Activated naive CD4-positive, alpha-beta T cell treated with anti-CD3 and anti-CD28 coated beads, Interleukin-2, amount 10 ng/mL, durations not matched to agents 7 days and 5 days (primary cell): ENCODE measurements at regions not wholly inside any gene's neighbourhood (a gene's known extent, or its start where the extent isn't known, plus 50 kb on each side); places are given as distances from the start of the nearest gene placed in this dataset.
"Not testable (repeated sequence)": the region's sequence is repeated elsewhere in the genome, so short reads cannot be mapped to it uniquely, and the experiment has no call there.

Experiments used
- CTCF ChIA-PET: fragments of 350-600 bp; sonication (Branson Sonifier 250); formaldehyde crosslinking; loops from one replicate; lab custom pipeline; 2021; ENCODE audit warnings: antibody characterized with exemption; lab: Charles Lee
- DNase-seq: peaks from one replicate; pipeline ENCODE4 v3.0.0-alpha.2; 2020
- H3K27ac Mint-ChIP-seq: one replicate; pipeline ENCODE4 v1.8.0; 2021; ENCODE audit warnings: mild to moderate bottlenecking, moderate library complexity, mixed read lengths
- H3K27me3 Mint-ChIP-seq: one replicate; pipeline ENCODE4 v1.8.0; 2021; ENCODE audit warnings: mild to moderate bottlenecking, mixed read lengths
- H3K36me3 Mint-ChIP-seq: one replicate; pipeline ENCODE4 v1.8.0; 2021; ENCODE audit warnings: mixed read lengths
- H3K4me1 Mint-ChIP-seq: one replicate; pipeline ENCODE4 v1.8.0; 2021; ENCODE audit warnings: mixed read lengths
- H3K4me3 Mint-ChIP-seq: one replicate; pipeline ENCODE4 v1.8.0; 2021; ENCODE audit warnings: mild to moderate bottlenecking, moderate library complexity, mixed read lengths
- H3K9me3 Mint-ChIP-seq: one replicate; pipeline ENCODE4 v1.8.0; 2021; ENCODE audit warnings: mixed read lengths

DNA sequence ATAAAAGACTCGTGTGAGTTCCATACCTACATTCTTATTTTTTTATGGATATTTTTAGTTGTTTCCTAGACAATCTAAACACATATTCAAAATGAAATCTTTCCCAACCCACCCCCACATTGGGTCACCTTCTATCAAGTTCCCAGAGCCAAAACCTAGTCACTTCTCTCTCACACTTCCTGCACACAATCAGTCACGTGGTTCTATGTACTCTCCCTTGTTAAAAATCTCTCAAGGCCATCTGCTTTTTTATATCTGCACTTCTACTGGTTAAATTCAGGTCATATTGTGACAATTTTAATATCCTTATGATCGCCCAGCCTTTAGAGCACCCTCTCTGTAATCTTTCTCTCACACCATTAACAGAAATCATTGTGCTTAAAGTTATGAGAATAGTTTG, 175.0 kb upstream of the SYT10 start:
- no peaks in the 10 kb centered on the region for H3K4me1 Mint-ChIP-seq
- CTCF ChIA-PET: no interaction called here

DNA sequence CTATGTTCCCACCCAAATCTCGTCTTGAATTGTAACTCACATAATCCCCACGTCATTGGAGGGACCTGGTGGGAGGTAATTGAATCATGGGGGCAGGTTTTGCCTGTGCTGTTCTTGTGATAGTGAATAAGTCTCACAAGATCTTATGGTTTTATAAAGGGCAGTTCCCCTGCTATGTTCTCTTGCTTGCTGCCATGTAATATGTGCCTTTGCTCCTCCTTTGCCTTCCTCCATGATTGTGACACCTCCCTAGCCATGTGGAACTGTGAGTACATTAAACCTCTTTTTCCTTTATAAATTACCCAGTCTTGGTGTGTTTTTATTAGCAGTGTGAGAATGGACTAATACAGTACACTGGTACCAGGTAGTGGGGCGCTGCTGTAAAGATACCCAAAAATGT, 177.6 kb upstream of the SYT10 start:
- H3K4me1 Mint-ChIP-seq: no peaks in the 10 kb centered on the region
- no peak overlapping the region for H3K4me3 Mint-ChIP-seq
- H3K9me3 Mint-ChIP-seq: peaks cover 11% of the 10 kb centered on the region
- DNase-seq: no peak
- H3K36me3 Mint-ChIP-seq: no peaks in the 10 kb centered on the region
- H3K27me3 Mint-ChIP-seq: no peaks in the 10 kb centered on the region
- CTCF ChIA-PET: no interaction called here
- no peak overlapping the region for H3K27ac Mint-ChIP-seq

More for the DNA sequence above, 175.0 kb upstream of the SYT10 start:
- DNase-seq: no peak
- Mint-ChIP-seq H3K9me3 (peaks cover 11% of the 10 kb centered on the region), H3K27me3 (no peaks in the 10 kb centered on the region), H3K36me3 (no peaks in the 10 kb centered on the region), H3K4me3 (no peak overlapping the region), H3K27ac (no peak overlapping the region)

- CTCF ChIA-PET: no interaction called here
- Mint-ChIP-seq H3K27me3 (no peaks in the 10 kb centered on the region), H3K36me3 (no peaks in the 10 kb centered on the region), H3K27ac (no peak overlapping the region), H3K4me1 (no peaks in the 10 kb centered on the region), H3K9me3 (peaks cover 4% of the 10 kb centered on the region), H3K4me3 (no peak overlapping the region)
- no peak for DNase-seq
Observed at GRCh38 chr12:33628087-33628486, 188.5 kb upstream of the SYT10 start.

DNA sequence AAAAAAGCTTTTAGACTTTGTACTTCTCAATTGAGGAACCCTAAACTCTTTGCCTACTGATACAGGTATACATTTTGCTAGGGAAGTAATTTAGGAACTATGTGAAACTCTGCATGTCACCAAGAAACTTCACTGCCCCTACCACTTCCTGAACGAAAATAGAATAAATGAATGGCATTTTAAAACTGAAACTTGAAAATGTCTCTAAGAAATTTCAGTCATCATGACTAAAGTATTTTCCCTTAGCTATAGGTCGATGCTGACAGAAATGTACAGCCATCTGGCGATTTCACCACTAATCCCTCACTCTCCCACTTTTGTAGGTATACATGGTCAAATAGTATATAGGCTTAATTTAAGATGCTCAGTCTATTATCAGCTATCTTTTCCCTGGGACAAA, 194.9 kb upstream of the SYT10 start:
- no peak for DNase-seq
- Mint-ChIP-seq H3K9me3 (peaks cover 7% of the 10 kb centered on the region), H3K27ac (no peak overlapping the region), H3K4me3 (no peak overlapping the region), H3K27me3 (no peaks in the 10 kb centered on the region), H3K36me3 (no peaks in the 10 kb centered on the region), H3K4me1 (no peaks in the 10 kb centered on the region)
- CTCF ChIA-PET: no interaction called here

GRCh38 chr12:33636930-33637329, 197.3 kb upstream of the SYT10 start:
- H3K4me1 Mint-ChIP-seq, H3K36me3 Mint-ChIP-seq, DNase-seq, H3K27me3 Mint-ChIP-seq, H3K9me3 Mint-ChIP-seq, H3K4me3 Mint-ChIP-seq, CTCF ChIA-PET, H3K27ac Mint-ChIP-seq: not testable (repeated sequence)

GRCh38 chr12:33639975-33640374, 200.4 kb upstream of the SYT10 start:
- Mint-ChIP-seq H3K4me1 (no peaks in the 10 kb centered on the region), H3K9me3 (no peaks in the 10 kb centered on the region)
- CTCF ChIA-PET: no interaction called here

GRCh38 chr12:33649992-33650391, 210.4 kb upstream of the SYT10 start:
- Mint-ChIP-seq H3K4me1 (no peaks in the 10 kb centered on the region), H3K9me3 (peaks cover 11% of the 10 kb centered on the region), H3K27me3 (no peaks in the 10 kb centered on the region), H3K27ac (no peak overlapping the region), H3K4me3 (no peak overlapping the region), H3K36me3 (no peaks in the 10 kb centered on the region)
- DNase-seq: no peak
- CTCF ChIA-PET: no interaction called here

More at GRCh38 chr12:33639975-33640374, 200.4 kb upstream of the SYT10 start:
- DNase-seq: no peak
- no peak overlapping the region for H3K4me3 Mint-ChIP-seq
- no peaks in the 10 kb centered on the region for H3K27me3 Mint-ChIP-seq
- H3K27ac Mint-ChIP-seq: no peak overlapping the region
- H3K36me3 Mint-ChIP-seq: no peaks in the 10 kb centered on the region

GRCh38 chr12:33650832-33651231, 211.2 kb upstream of the SYT10 start:
- no peaks in the 10 kb centered on the region for H3K4me1 Mint-ChIP-seq
- no peaks in the 10 kb centered on the region for H3K36me3 Mint-ChIP-seq
- no peaks in the 10 kb centered on the region for H3K27me3 Mint-ChIP-seq
- no peak overlapping the region for H3K4me3 Mint-ChIP-seq
- H3K27ac Mint-ChIP-seq: no peak overlapping the region
- no peak for DNase-seq
- CTCF ChIA-PET: no interaction called here
- peaks cover 11% of the 10 kb centered on the region for H3K9me3 Mint-ChIP-seq

GRCh38 chr12:33653362-33653761, 213.7 kb upstream of the SYT10 start:
- Mint-ChIP-seq H3K4me1 (no peaks in the 10 kb centered on the region), H3K27me3 (no peaks in the 10 kb centered on the region), H3K36me3 (no peaks in the 10 kb centered on the region), H3K27ac (no peak overlapping the region), H3K9me3 (peaks cover 11% of the 10 kb centered on the region), H3K4me3 (no peak overlapping the region)
- DNase-seq: no peak
- CTCF ChIA-PET: no interaction called here

DNA sequence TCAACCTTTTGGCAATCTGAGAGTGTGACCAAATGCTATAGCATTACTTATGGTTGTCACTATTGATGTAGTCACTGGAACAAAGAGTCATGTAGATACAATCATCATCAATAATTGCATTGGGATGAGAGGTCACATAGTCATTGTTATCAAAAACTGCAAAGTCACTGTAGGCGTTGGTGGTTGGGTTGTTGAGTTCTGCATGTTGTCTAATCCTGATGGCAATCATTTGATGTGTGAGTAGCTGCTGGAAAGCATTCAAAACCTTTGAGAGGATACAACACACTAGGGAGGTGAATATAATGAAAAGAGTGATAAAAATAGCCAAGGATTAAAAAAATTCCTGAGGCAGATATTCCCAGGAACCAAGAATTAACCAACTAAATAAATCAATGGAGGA, 214.7 kb upstream of the SYT10 start:
- no peak for DNase-seq
- H3K9me3 Mint-ChIP-seq: peaks cover 11% of the 10 kb centered on the region
- H3K4me1 Mint-ChIP-seq: no peaks in the 10 kb centered on the region
- H3K4me3 Mint-ChIP-seq: no peak overlapping the region
- H3K36me3 Mint-ChIP-seq: no peaks in the 10 kb centered on the region
- CTCF ChIA-PET: no interaction called here
- H3K27ac Mint-ChIP-seq: no peak overlapping the region
- no peaks in the 10 kb centered on the region for H3K27me3 Mint-ChIP-seq

- CTCF ChIA-PET: no interaction called here
- Mint-ChIP-seq H3K4me1 (no peaks in the 10 kb centered on the region), H3K9me3 (peaks cover 2% of the 10 kb centered on the region), H3K4me3 (no peak overlapping the region), H3K27me3 (no peaks in the 10 kb centered on the region), H3K27ac (no peak overlapping the region), H3K36me3 (no peaks in the 10 kb centered on the region)
- DNase-seq: no peak
Observed at GRCh38 chr12:33663000-33663654, 223.5 kb upstream of the SYT10 start.

DNA sequence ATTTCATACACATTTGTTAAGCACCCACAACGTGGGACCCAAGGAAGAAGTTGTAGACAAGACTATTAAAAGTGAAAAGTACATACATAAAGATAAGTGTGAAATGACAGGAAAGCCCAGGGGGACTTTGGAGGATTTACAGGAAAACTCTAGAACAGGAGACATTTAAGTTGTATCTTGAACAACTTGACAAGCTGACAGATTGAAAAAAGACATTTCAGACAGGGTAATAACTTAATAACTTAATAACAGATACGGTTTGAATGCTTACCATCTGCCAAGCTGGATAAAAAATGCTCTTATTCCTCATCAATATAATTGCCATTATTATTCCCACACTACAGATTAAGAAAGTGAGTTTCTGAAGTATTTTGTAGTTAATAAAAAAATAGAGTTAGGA, 229.7 kb upstream of the SYT10 start:
- Mint-ChIP-seq H3K9me3 (peaks cover 1% of the 10 kb centered on the region), H3K4me1 (no peaks in the 10 kb centered on the region), H3K4me3 (no peak overlapping the region), H3K27ac (no peak overlapping the region), H3K27me3 (no peaks in the 10 kb centered on the region), H3K36me3 (no peaks in the 10 kb centered on the region)
- no peak for DNase-seq
- CTCF ChIA-PET: no interaction called here

DNA sequence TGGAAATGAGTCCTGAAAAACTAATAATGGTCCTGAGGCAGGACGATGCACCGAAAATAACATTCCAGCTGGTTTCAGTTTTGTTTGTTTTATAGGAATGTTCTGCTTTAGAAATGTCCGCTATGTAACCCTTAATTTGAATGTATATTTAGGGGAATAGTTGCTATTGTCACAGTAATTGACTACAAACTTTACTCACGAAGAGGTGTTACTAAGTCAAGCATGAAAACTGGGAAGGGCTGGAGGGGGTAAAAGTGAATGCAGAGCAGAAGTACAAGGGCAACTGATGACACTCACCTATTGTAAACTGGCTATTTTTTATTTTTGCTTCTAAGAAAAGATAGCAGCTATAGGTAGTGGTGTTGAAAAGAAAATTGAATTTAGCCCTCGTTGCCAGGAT, 230.7 kb upstream of the SYT10 start:
- no peak for DNase-seq
- no peaks in the 10 kb centered on the region for H3K36me3 Mint-ChIP-seq
- no peak overlapping the region for H3K27ac Mint-ChIP-seq
- H3K4me1 Mint-ChIP-seq: no peaks in the 10 kb centered on the region
- CTCF ChIA-PET: no interaction called here
- no peak overlapping the region for H3K4me3 Mint-ChIP-seq
- H3K9me3 Mint-ChIP-seq: peaks cover 1% of the 10 kb centered on the region
- no peaks in the 10 kb centered on the region for H3K27me3 Mint-ChIP-seq

DNA sequence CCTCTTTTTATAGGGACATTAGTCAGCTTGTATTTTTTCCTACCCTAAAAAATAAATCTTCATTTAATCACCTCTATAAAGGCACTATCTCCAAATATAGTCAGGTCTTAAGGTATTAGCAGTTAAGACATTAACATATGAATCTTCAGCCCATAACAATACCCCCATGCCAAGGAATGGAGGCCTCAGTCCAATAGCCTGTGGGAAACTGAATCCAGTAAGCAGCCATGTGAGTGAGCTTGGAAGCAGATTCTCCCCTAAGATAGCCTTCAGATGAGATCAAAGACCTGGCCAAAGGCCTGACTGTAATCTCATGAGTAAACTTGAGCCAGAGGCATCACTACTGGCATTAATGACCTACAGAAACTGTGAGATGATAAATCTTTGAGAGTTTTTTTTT, 232.1 kb upstream of the SYT10 start:
- Mint-ChIP-seq H3K9me3 (peaks cover 1% of the 10 kb centered on the region), H3K27me3 (no peaks in the 10 kb centered on the region), H3K27ac (no peak overlapping the region), H3K4me3 (no peak overlapping the region), H3K4me1 (no peaks in the 10 kb centered on the region), H3K36me3 (no peaks in the 10 kb centered on the region)
- CTCF ChIA-PET: no interaction called here
- no peak for DNase-seq

- Mint-ChIP-seq H3K36me3 (no peaks in the 10 kb centered on the region), H3K4me1 (no peaks in the 10 kb centered on the region), H3K9me3 (peaks cover 1% of the 10 kb centered on the region), H3K27ac (no peak overlapping the region), H3K27me3 (no peaks in the 10 kb centered on the region), H3K4me3 (no peak overlapping the region)
- CTCF ChIA-PET: no interaction called here
- DNase-seq: no peak
Observed at GRCh38 chr12:33672836-33673577, 233.4 kb upstream of the SYT10 start.
